Activated CD4-positive, alpha-beta T cell treated with anti-CD3 and anti-CD28 coated beads for 36 hours (primary cell): ENCODE measurements at regions not wholly inside any gene's neighbourhood (a gene's known extent, or its start where the extent isn't known, plus 50 kb on each side); places are given as distances from the start of the nearest gene placed in this dataset.

Source experiments
- ATAC-seq: fragments of 200-7000 bp; cut with Tn5 transposase; one replicate; pipeline ENCODE4 v1.10.0; 2021; ENCODE audit warnings: mild to moderate bottlenecking, moderate library complexity
- CTCF ChIA-PET: fragments of 350-600 bp; sonication (Branson Sonifier 250); formaldehyde crosslinking; loops from one replicate; lab custom pipeline; 2021; ENCODE audit warnings: antibody characterized with exemption; lab: Charles Lee
- POLR2A ChIA-PET: fragments of 350-600 bp; sonication (Branson Sonifier 250); formaldehyde crosslinking; loops from one replicate; lab custom pipeline; 2021; ENCODE audit warnings: antibody characterized with exemption, inconsistent platforms; lab: Charles Lee
- DNase-seq: peaks from one replicate; pipeline ENCODE4 v3.0.0-alpha.2; 2020
- H3K27ac Mint-ChIP-seq: one replicate; pipeline ENCODE4 v1.8.0; 2021; ENCODE audit warnings: mixed read lengths
- H3K27me3 Mint-ChIP-seq: one replicate; pipeline ENCODE4 v1.8.0; 2021; ENCODE audit warnings: mixed read lengths
- H3K36me3 Mint-ChIP-seq: one replicate; pipeline ENCODE4 v1.8.0; 2021; ENCODE audit warnings: low read depth, mixed read lengths
- H3K4me1 Mint-ChIP-seq: one replicate; pipeline ENCODE4 v1.8.0; 2021; ENCODE audit warnings: mixed read lengths
- H3K4me3 Mint-ChIP-seq: one replicate; pipeline ENCODE4 v1.8.0; 2021; ENCODE audit warnings: mild to moderate bottlenecking, moderate library complexity, mixed read lengths
- H3K9me3 Mint-ChIP-seq: one replicate; pipeline ENCODE4 v1.8.0; 2021; ENCODE audit warnings: low read depth, mixed read lengths
- intact Hi-C, 2 experiments: fragments of 100-400 bp; cut with DNase I in 1 of 2; cut with micrococcal nuclease in 1 of 2; formaldehyde crosslinking; loops; one replicate each; pipeline versions ENCODE4 v1.14.2 to v1.15.1; 2022 to 2024; cut with DNase I, micrococcal nuclease

DNA sequence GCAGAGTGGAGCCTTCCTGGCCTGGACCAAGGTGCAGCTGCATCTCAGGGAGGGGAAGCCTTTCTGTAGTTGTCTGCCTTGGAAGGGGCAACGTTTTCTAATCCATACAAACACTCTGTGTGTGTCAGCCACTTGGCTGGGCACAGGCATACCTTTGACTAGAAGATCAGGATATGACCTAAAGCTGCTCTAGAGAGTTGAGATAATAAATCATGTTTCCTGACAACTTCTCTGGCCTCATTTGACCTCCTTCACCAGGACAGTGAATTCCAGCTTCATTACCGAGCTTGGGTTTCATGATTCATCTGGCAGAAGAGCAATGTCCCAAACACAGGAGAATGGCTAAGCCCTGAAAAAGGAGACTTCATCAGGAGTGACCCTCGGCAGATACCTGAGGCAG, 89.6 kb upstream of the KIT start:
- H3K4me1 Mint-ChIP-seq: peaks cover 5% of the 10 kb centered on the region
- DNase-seq: no peak
- no peaks in the 10 kb centered on the region for H3K27me3 Mint-ChIP-seq
- H3K36me3 Mint-ChIP-seq: no peaks in the 10 kb centered on the region
- ATAC-seq: no peak
- H3K4me3 Mint-ChIP-seq: no peak overlapping the region
- intact Hi-C loops: no loop called here
- H3K27ac Mint-ChIP-seq: no peak overlapping the region
- ChIA-PET CTCF (no interaction called here), POLR2A (no interaction called here)
- no peaks in the 10 kb centered on the region for H3K9me3 Mint-ChIP-seq

DNA sequence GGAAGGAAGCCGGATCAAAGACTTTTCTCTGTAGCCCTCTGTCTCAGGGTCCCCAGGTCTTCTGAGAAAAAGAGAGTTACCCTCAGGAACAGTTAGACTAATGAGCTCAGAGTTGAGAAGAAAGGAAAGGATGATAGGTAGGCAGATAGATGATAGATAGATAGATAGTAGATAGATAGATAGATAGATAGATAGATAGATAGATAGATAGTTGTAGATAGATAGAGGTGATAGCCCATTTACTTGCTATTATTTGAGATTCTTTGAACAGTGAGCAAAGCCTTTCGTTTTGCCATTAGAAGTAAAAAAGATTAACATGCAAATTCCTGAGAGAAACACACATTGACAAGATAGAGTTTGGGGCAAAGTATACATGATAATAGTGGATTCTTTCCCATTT, 86.9 kb upstream of the KIT start:
- CTCF ChIA-PET: no interaction called here
- no peak for DNase-seq
- H3K36me3 Mint-ChIP-seq: no peaks in the 10 kb centered on the region
- H3K27ac Mint-ChIP-seq: no peak overlapping the region
- POLR2A ChIA-PET: no interaction called here
- peaks cover 5% of the 10 kb centered on the region for H3K4me1 Mint-ChIP-seq
- no peaks in the 10 kb centered on the region for H3K27me3 Mint-ChIP-seq
- no peak overlapping the region for H3K4me3 Mint-ChIP-seq
- ATAC-seq: no peak
- H3K9me3 Mint-ChIP-seq: no peaks in the 10 kb centered on the region
- intact Hi-C loops: no loop called here

DNA sequence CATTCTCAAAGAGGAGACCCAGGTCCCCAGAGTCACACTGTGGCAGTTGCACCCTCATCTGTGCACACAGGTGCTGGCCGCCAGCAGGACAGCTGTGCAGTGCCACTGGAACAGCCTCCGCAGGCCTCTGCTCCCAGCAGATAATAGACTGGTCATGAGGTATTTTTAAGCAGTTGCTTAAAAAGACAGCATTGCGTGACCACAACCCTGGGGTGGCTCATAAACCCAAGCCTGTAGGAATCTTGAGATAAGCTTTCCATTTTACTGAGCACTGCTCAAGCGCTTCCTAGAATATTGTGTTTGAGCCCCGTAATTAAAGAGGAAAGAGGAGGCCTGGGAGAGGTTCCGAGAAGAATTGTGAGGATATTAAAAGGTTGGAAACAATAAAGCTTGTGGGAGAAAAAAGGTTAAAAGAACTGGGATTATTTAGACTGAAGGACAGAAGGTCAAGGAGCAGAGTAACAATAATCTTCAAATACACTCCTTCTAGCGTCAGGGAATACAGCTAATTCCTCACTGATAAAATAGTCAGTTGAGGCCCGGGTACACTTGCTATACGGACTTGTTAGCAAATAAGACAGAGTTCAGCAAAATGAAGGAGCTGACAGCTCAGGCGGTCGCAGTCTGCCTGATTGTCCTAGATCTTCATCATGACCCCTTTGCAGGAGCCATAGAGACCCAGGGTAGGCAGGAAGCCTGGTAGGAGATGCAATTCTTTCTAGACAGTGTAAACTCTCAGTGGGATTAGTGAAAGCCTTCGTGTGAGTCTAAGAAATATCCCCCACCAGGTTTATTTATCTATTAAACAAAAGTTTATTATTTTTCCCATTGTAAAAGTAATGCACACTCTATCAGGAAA, 86.2 kb upstream of the KIT start:
- Mint-ChIP-seq H3K9me3 (no peaks in the 10 kb centered on the region), H3K4me1 (peaks cover 4% of the 10 kb centered on the region), H3K27me3 (no peaks in the 10 kb centered on the region), H3K36me3 (no peaks in the 10 kb centered on the region), H3K27ac (no peak overlapping the region), H3K4me3 (no peak overlapping the region)
- POLR2A ChIA-PET: no interaction called here
- DNase-seq (no peak), ATAC-seq (no peak)
- CTCF ChIA-PET: interaction anchor here (0.6 kb wide), 1 partner anchor 434 kb away, joined by 3 read pairs; no protein-coding TSS in a partner anchor
- intact Hi-C loops: no loop called here

DNA sequence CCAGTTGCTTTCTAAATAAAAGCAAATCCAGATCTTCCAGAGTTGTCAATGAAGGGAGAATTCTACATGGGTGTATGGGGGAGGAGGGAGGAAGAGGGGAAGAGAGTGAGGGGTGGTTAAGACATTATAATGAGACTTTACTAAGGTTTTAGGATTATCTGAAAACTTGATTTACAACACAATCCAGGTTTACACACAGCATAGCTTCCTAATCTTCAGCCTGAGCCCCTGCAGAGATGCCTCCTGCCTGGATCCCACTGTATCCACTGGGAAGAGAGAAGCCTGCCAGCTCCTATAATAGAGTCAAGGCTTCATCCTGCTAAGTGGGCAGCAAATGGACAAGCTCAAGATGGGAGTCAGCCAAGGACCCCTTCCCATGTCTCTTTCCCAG, 85.6 kb upstream of the KIT start:
- Mint-ChIP-seq H3K36me3 (no peaks in the 10 kb centered on the region), H3K4me3 (no peak overlapping the region), H3K4me1 (no peaks in the 10 kb centered on the region), H3K27me3 (no peaks in the 10 kb centered on the region), H3K9me3 (no peaks in the 10 kb centered on the region), H3K27ac (no peak overlapping the region)
- ATAC-seq (no peak), DNase-seq (no peak)
- ChIA-PET POLR2A (no interaction called here), CTCF (interaction anchor here (0.6 kb wide), 1 partner anchor 433 kb away, joined by 3 read pairs; no protein-coding TSS in a partner anchor)
- intact Hi-C loops: no loop called here

DNA sequence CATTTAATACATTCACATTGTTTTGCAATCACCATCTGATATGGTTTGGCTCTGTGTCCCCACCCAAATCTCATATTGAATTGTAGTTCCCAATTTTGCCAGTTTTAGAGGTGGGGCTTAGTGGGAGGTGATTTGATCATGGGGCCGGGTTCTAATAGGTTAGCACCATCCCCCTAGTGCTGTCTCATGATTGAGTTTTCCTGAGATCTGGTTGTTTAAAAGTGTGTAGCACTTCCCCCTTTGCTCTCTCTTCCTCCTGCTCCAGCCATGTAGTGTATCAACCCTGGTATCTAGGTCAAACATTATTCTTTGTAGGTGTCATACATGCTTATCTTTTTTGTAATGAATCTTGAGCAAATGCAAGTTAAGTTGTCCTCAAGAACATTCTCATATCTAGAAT, 83.3 kb upstream of the KIT start:
- Mint-ChIP-seq H3K4me1 (no peaks in the 10 kb centered on the region), H3K36me3 (no peaks in the 10 kb centered on the region), H3K4me3 (no peak overlapping the region), H3K27me3 (no peaks in the 10 kb centered on the region), H3K27ac (no peak overlapping the region), H3K9me3 (no peaks in the 10 kb centered on the region)
- DNase-seq: no peak
- CTCF ChIA-PET: no interaction called here
- intact Hi-C loops: no loop called here
- ATAC-seq: no peak
- POLR2A ChIA-PET: no interaction called here

DNA sequence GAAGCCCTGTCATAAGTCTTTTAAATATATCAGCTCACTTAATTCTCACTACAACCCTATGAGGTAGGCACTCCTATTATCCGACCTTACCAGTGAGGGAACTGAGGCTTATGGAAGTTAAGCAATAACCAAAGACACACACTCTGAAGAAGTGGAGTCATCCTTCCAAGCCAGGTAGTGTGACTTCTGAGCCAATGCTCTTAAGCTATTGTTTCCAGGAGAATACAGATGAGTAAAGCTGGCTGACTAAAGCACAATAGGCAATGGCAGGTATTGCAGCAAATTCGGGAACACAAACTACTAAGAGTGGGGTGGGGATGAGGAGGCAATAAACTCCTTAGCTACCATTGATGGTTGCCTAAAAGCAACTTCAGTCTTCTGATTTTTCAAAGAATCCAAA, 81.8 kb upstream of the KIT start:
- no peak overlapping the region for H3K27ac Mint-ChIP-seq
- no peaks in the 10 kb centered on the region for H3K36me3 Mint-ChIP-seq
- ChIA-PET CTCF (interaction anchor here (0.6 to 0.7 kb wide), 2 partner anchors 38 to 110 kb away, joined by 3 read pairs; no protein-coding TSS in a partner anchor), POLR2A (no interaction called here)
- peaks cover 3% of the 10 kb centered on the region for H3K27me3 Mint-ChIP-seq
- DNase-seq (no peak), ATAC-seq (no peak)
- no peak overlapping the region for H3K4me3 Mint-ChIP-seq
- H3K4me1 Mint-ChIP-seq: no peaks in the 10 kb centered on the region
- intact Hi-C loops: no loop called here
- no peaks in the 10 kb centered on the region for H3K9me3 Mint-ChIP-seq

DNA sequence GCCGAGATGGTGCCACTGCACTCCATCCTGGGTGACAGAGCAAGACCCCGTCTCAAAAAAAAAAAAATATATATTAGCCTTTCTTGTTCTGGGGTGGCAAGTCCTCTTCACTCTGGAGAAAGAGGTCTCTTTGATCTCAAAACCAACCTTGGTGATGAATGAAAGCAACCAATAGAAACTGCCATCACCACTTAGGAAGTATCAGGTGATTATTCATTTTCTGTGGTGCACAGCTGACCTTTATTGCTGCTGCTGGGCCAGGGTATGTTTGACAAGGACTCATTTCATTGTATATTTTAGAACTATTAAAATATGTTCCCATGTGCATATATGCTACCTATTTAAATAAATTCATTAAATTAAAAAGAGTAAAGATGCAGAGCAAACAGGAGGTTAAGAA, 76.0 kb upstream of the KIT start:
- no peak overlapping the region for H3K4me3 Mint-ChIP-seq
- no peak overlapping the region for H3K27ac Mint-ChIP-seq
- ATAC-seq (no peak), DNase-seq (no peak)
- CTCF ChIA-PET: no interaction called here
- peaks cover 5% of the 10 kb centered on the region for H3K27me3 Mint-ChIP-seq
- H3K4me1 Mint-ChIP-seq: no peaks in the 10 kb centered on the region
- H3K9me3 Mint-ChIP-seq: no peaks in the 10 kb centered on the region
- intact Hi-C loops: no loop called here
- H3K36me3 Mint-ChIP-seq: no peaks in the 10 kb centered on the region
- POLR2A ChIA-PET: no interaction called here

DNA sequence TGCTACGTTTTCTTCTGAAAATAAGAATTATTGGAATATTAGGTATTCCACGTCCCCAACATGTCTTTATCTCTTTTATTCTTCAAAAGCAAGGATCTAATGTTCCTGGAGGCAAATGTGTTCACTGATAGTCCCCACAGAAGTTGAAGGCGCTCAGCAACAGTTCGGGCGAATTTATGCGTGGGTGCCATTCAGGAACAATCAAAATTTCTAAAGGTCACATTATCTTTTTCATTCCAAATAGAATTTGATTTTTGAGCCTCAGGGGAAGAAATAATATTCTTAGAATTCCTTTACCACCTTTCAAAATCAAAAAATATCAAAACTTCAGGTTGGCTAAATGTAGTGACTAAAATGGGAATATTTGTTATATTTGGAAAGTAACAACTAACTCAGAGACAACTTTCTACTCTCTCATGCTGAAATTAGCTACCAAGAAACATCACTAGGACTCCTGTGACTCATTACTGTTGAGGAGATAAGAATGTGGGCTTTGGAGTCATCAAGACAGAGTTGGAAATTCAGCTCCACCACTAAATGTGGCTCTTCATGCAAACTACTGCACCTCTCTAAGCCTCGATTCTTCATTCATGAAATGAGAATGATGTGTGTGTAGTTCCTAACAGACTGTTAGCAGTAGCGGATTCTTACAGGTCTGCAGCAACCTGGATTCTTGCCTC, 72.3 kb upstream of the KIT start:
- DNase-seq: no peak
- ChIA-PET POLR2A (no interaction called here), CTCF (no interaction called here)
- ATAC-seq: no peak
- H3K27me3 Mint-ChIP-seq: peaks cover 2% of the 10 kb centered on the region
- H3K36me3 Mint-ChIP-seq: no peaks in the 10 kb centered on the region
- H3K9me3 Mint-ChIP-seq: no peaks in the 10 kb centered on the region
- H3K27ac Mint-ChIP-seq: no peak overlapping the region
- H3K4me1 Mint-ChIP-seq: no peaks in the 10 kb centered on the region
- no peak overlapping the region for H3K4me3 Mint-ChIP-seq
- intact Hi-C loops: no loop called here

DNA sequence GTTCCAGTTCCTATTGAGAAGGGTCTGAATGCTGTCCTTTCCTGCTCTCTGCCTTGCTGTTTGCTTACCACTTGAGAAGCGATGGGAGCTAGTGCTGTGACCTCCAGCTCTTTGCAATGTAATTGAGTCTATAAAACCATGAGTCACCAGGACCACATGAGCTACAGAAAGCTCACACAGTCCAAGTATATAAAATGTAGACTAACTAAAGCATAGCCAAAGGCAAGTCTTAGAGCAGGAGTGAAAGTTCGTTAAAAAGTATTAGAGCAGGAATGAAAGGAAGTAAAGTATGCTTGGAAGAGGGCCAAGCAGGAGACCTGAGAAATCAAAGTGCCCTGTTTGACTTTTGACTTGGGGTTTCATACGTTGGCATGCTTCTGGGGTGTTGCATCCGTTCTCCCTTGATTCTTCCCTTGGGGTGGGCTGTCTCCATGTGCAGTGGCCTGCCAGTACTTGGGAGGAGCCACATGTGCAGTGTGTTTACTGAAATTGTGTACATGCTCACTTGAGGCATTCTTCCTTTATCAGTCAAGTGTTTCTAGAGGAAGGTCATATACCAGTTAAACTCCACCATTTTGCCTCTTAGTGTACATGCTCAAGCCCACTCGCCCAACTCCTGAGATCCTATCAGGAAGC, 71.3 kb upstream of the KIT start:
- DNase-seq (no peak), ATAC-seq (no peak)
- Mint-ChIP-seq H3K9me3 (no peaks in the 10 kb centered on the region), H3K4me3 (no peak overlapping the region), H3K27ac (no peak overlapping the region), H3K36me3 (no peaks in the 10 kb centered on the region), H3K4me1 (no peaks in the 10 kb centered on the region), H3K27me3 (peaks cover 2% of the 10 kb centered on the region)
- ChIA-PET CTCF (interaction anchor here (0.6 kb wide), 2 partner anchors 40 to 207 kb away, joined by 3 read pairs; no protein-coding TSS in a partner anchor), POLR2A (interaction anchor here (0.6 kb wide), 1 partner anchor 247 kb away, joined by 4 read pairs; no protein-coding TSS in a partner anchor)
- intact Hi-C loops: no loop called here

DNA sequence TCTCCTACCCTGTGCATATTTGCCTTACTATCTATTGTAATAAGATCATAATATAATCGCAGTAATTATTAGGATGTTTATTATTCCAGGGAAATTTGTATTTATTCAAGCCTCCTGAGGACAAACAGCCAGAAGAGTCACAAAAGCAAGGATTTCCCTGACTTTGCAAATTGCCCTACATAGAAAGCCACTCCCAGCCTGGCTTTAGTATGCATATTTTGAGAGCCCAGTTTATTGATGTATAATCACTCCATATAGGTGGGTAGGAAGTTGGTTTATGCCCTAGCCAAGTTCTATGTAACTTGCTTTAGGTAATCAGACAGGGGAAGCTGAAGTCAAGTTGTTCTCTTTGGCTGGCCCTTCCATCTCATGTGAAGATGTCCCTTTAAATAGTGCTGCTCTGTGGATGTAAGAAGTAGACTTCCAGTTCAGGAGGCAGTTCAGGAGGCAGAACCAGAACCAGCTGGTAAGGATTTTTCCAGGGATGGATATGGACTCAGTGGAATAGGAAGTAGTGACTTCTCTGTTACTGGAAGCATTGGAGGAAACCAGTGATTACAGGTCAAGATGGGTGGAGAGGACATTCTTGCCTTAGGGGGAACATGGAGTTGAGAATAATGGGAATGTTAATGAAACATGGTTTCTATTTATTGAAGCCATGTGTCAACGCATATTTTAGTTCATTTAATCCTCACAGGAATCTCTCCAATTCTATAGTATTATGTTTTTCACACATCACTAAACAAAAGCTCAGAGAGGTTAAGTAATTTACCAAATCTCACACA, 70.5 kb upstream of the KIT start:
- no peak overlapping the region for H3K27ac Mint-ChIP-seq
- H3K9me3 Mint-ChIP-seq: no peaks in the 10 kb centered on the region
- DNase-seq: no peak
- no peaks in the 10 kb centered on the region for H3K36me3 Mint-ChIP-seq
- peaks cover 2% of the 10 kb centered on the region for H3K27me3 Mint-ChIP-seq
- H3K4me3 Mint-ChIP-seq: no peak overlapping the region
- ChIA-PET POLR2A (no interaction called here), CTCF (no interaction called here)
- intact Hi-C loops: no loop called here
- no peak for ATAC-seq
- no peaks in the 10 kb centered on the region for H3K4me1 Mint-ChIP-seq

DNA sequence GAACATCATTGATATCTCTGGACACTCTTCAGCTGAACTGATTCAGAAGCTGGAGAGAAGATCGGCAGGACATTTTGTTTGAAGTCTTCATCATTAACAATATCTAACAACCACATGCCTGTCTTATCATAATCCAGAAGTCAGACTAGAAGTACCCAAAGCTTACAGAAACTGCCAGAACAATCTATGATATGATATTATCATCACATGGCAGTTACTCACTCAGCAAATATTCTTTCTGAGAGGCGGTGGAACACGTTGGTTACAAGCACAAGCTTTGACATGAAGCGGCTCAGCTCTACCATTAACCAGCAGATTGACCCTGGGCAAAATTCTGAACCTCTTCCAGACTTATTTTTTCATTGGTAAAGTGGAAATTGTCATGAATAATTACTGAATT, 69.4 kb upstream of the KIT start:
- ATAC-seq: no peak
- H3K36me3 Mint-ChIP-seq: no peaks in the 10 kb centered on the region
- ChIA-PET POLR2A (no interaction called here), CTCF (no interaction called here)
- H3K4me3 Mint-ChIP-seq: no peak overlapping the region
- intact Hi-C loops: no loop called here
- H3K27me3 Mint-ChIP-seq: peaks cover 4% of the 10 kb centered on the region
- H3K4me1 Mint-ChIP-seq: no peaks in the 10 kb centered on the region
- no peaks in the 10 kb centered on the region for H3K9me3 Mint-ChIP-seq
- no peak for DNase-seq
- no peak overlapping the region for H3K27ac Mint-ChIP-seq
